Breast epithelium (tissue), 4 donors: ENCODE measurements at regions not wholly inside any gene's neighbourhood (a gene's known extent, or its start where the extent isn't known, plus 50 kb on each side); places are given as distances from the start of the nearest gene placed in this dataset.
"Not testable (repeated sequence)": the region's sequence is repeated elsewhere in the genome, so short reads cannot be mapped to it uniquely, and the experiment has no call there.

Experiments
- DNase-seq, 2 donors: peaks; one replicate each; pipeline ENCODE4 v3.0.0-alpha.2; 2019; ENCODE audit warnings: low spot score in 2 of 2
- H3K27ac ChIP-seq, 2 donors: fragments of 200-600 bp; sonication (generic) in 1 of 2; one replicate each; pipeline ENCODE4 v1.5.1; 2016 to 2019; ENCODE audit warnings: mild to moderate bottlenecking in 1 of 2
- H3K27me3 ChIP-seq, 2 donors: fragments of 200-600 bp; sonication (generic) in 1 of 2; one replicate each; pipeline versions ENCODE4 v1.5.1 to v1.6.0; 2017 to 2019; ENCODE audit warnings: control low read depth in 1 of 2, mild to moderate bottlenecking in 1 of 2
- H3K36me3 ChIP-seq: fragments of 200-600 bp; one replicate; pipeline ENCODE4 v1.5.1; 2019
- H3K4me1 ChIP-seq, 2 donors: fragments of 200-600 bp; sonication (generic); one replicate each; pipeline ENCODE4 v1.5.1; 2016 to 2019; ENCODE audit warnings: control low read depth in 1 of 2
- H3K4me3 ChIP-seq, 3 donors: fragments of 200-600 bp; sonication (generic); 1 replicate in 2 of 3; 2 replicates in 1 of 3; pipeline ENCODE4 v1.5.1; 2016 to 2019; ENCODE audit warnings: mild to moderate bottlenecking in 3 of 3, moderate library complexity in 2 of 3
- H3K9me3 ChIP-seq, 2 donors: fragments of 200-600 bp; sonication (generic) in 1 of 2; one replicate each; pipeline ENCODE4 v1.5.1; 2016 to 2019; ENCODE audit warnings: control low read depth in 1 of 2
- CTCF ChIP-seq, 3 donors: fragments of 450-650 bp; IDR thresholded peaks; one replicate each; pipeline ENCODE4 v1.5.1; 2016 to 2017; ENCODE audit warnings: antibody characterized with exemption in 3 of 3, mild to moderate bottlenecking in 3 of 3, moderate library complexity in 3 of 3
- POLR2A ChIP-seq: fragments of 450-650 bp; IDR thresholded peaks from one replicate; pipeline ENCODE4 v1.6.1; 2016; ENCODE audit warnings: antibody characterized with exemption, mild to moderate bottlenecking, moderate library complexity
- POLR2AphosphoS5 ChIP-seq, 3 donors: sonication (generic); formaldehyde crosslinking; IDR thresholded peaks; one replicate each; pipeline ENCODE4 v1.6.1; 2017; ENCODE audit warnings: antibody characterized with exemption in 3 of 3
- intact Hi-C: fragments of 100-400 bp; cut with DNase I; formaldehyde crosslinking; loops from one replicate; pipeline ENCODE4 v1.15.1; 2023; ENCODE audit warnings: low total_unique reads

GRCh38 chr13:81116461-81117282 is 775.7 kb upstream of the SPRY2 start:
- peak overlapping the region in 1 of 3 donors; percentile 13 for H3K4me3 ChIP-seq
- no peak overlapping the region for H3K27ac ChIP-seq
- no peaks in the 10 kb centered on the region for H3K36me3 ChIP-seq
- no peaks in the 10 kb centered on the region for H3K9me3 ChIP-seq
- no peak for DNase-seq
- intact Hi-C loops = no loop called here
- H3K4me1 ChIP-seq = no peaks in the 10 kb centered on the region
- no peak for TF ChIP-seq CTCF (IDR thresholded peaks at IDR 0.05)
- TF ChIP-seq POLR2AphosphoS5 (IDR thresholded peaks at IDR 0.05) = no peak
- TF ChIP-seq POLR2A = no peak
- H3K27me3 ChIP-seq = no peaks in the 10 kb centered on the region

GRCh38 chr13:81109026-81109425 is 768.1 kb upstream of the SPRY2 start:
- Histone ChIP-seq H3K9me3 (no peaks in the 10 kb centered on the region), H3K27ac (no peak overlapping the region), H3K4me1 (no peaks in the 10 kb centered on the region), H3K36me3 (no peaks in the 10 kb centered on the region), H3K27me3 (no peaks in the 10 kb centered on the region), H3K4me3 (no peak overlapping the region)
- no peak for TF ChIP-seq CTCF (IDR thresholded peaks at IDR 0.05)
- TF ChIP-seq POLR2AphosphoS5 (IDR thresholded peaks at IDR 0.05) = no peak
- no peak for TF ChIP-seq POLR2A
- intact Hi-C loops = no loop called here
- DNase-seq = no peak

- Histone ChIP-seq H3K4me1 (no peaks in the 10 kb centered on the region), H3K4me3 (no peak overlapping the region), H3K36me3 (no peaks in the 10 kb centered on the region), H3K27me3 (no peaks in the 10 kb centered on the region), H3K9me3 (no peaks in the 10 kb centered on the region), H3K27ac (no peak overlapping the region)
- intact Hi-C loops = no loop called here
- DNase-seq = no peak
- TF ChIP-seq POLR2A (no peak), POLR2AphosphoS5 (IDR thresholded peaks at IDR 0.05) (no peak), CTCF (IDR thresholded peaks at IDR 0.05) (no peak)
Measured at GRCh38 chr13:81106348-81106747, 765.4 kb upstream of the SPRY2 start.

GRCh38 chr13:81104035-81104715 is 763.2 kb upstream of the SPRY2 start:
- no peaks in the 10 kb centered on the region for H3K27me3 ChIP-seq
- no peak overlapping the region for H3K27ac ChIP-seq
- intact Hi-C loops = no loop called here
- no peak for DNase-seq
- no peaks in the 10 kb centered on the region for H3K9me3 ChIP-seq
- H3K4me3 ChIP-seq = no peak overlapping the region
- H3K36me3 ChIP-seq = no peaks in the 10 kb centered on the region
- TF ChIP-seq POLR2AphosphoS5 (IDR thresholded peaks at IDR 0.05) (no peak), CTCF (IDR thresholded peaks at IDR 0.05) (no peak), POLR2A (no peak)
- H3K4me1 ChIP-seq = no peaks in the 10 kb centered on the region

GRCh38 chr13:81102066-81102465 is 761.1 kb upstream of the SPRY2 start:
- DNase-seq, intact Hi-C loops, H3K27ac ChIP-seq, H3K4me3 ChIP-seq, H3K27me3 ChIP-seq, H3K4me1 ChIP-seq, H3K36me3 ChIP-seq, H3K9me3 ChIP-seq: not testable (repeated sequence)
